HCT116 (cell line): ENCODE measurements at regions not wholly inside any gene's neighbourhood (a gene's known extent, or its start where the extent isn't known, plus 50 kb on each side); places are given as distances from the start of the nearest gene placed in this dataset.

Source experiments
- TF ChIP-seq, protein P1 (sequence below): IDR thresholded peaks from 2 replicates; pipeline ENCODE4 v1.6.1; 2012; ENCODE audit warnings: low read depth
- TF ChIP-seq, protein P2 (sequence below), 3 experiments: fragments of 200-600 bp in 1 of 3; sonication (generic) in 1 of 3; IDR thresholded peaks in 2 of 3; conservative IDR thresholded peaks in 1 of 3; 2 replicates each; pipeline ENCODE4 v1.5.1; 2012 to 2017; ENCODE audit warnings: low read depth in 2 of 3, low read length in 2 of 3, antibody characterized with exemption in 1 of 3, borderline replicate concordance in 1 of 3, control low read depth in 1 of 3, mild to moderate bottlenecking in 1 of 3, mixed read lengths in 1 of 3, mixed run types in 1 of 3, moderate library complexity in 1 of 3; ENCODE audit not compliant: insufficient read depth in 1 of 3

- TF ChIP-seq, protein P1, sequence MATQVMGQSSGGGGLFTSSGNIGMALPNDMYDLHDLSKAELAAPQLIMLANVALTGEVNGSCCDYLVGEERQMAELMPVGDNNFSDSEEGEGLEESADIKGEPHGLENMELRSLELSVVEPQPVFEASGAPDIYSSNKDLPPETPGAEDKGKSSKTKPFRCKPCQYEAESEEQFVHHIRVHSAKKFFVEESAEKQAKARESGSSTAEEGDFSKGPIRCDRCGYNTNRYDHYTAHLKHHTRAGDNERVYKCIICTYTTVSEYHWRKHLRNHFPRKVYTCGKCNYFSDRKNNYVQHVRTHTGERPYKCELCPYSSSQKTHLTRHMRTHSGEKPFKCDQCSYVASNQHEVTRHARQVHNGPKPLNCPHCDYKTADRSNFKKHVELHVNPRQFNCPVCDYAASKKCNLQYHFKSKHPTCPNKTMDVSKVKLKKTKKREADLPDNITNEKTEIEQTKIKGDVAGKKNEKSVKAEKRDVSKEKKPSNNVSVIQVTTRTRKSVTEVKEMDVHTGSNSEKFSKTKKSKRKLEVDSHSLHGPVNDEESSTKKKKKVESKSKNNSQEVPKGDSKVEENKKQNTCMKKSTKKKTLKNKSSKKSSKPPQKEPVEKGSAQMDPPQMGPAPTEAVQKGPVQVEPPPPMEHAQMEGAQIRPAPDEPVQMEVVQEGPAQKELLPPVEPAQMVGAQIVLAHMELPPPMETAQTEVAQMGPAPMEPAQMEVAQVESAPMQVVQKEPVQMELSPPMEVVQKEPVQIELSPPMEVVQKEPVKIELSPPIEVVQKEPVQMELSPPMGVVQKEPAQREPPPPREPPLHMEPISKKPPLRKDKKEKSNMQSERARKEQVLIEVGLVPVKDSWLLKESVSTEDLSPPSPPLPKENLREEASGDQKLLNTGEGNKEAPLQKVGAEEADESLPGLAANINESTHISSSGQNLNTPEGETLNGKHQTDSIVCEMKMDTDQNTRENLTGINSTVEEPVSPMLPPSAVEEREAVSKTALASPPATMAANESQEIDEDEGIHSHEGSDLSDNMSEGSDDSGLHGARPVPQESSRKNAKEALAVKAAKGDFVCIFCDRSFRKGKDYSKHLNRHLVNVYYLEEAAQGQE: no peak
- TF ChIP-seq, protein P2, sequence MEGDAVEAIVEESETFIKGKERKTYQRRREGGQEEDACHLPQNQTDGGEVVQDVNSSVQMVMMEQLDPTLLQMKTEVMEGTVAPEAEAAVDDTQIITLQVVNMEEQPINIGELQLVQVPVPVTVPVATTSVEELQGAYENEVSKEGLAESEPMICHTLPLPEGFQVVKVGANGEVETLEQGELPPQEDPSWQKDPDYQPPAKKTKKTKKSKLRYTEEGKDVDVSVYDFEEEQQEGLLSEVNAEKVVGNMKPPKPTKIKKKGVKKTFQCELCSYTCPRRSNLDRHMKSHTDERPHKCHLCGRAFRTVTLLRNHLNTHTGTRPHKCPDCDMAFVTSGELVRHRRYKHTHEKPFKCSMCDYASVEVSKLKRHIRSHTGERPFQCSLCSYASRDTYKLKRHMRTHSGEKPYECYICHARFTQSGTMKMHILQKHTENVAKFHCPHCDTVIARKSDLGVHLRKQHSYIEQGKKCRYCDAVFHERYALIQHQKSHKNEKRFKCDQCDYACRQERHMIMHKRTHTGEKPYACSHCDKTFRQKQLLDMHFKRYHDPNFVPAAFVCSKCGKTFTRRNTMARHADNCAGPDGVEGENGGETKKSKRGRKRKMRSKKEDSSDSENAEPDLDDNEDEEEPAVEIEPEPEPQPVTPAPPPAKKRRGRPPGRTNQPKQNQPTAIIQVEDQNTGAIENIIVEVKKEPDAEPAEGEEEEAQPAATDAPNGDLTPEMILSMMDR (IDR thresholded peaks at IDR 0.05 in 2 of 3, conservative IDR thresholded peaks at IDR 0.05 in 1 of 3; ENCODE audit: borderline replicate concordance in 1 of 3, insufficient read depth in 1 of 3, low read depth in 2 of 3, low read length in 2 of 3): no peak
Observed at GRCh38 chr13:40210865-40211585, 455.4 kb downstream of the FOXO1 start.
